GM13976 (cell line): ENCODE measurements at regions not wholly inside any gene's neighbourhood (a gene's known extent, or its start where the extent isn't known, plus 50 kb on each side); places are given as distances from the start of the nearest gene placed in this dataset.

Source experiments
- DNase-seq: peaks from one replicate; pipeline ENCODE4 v3.0.0; 2012; ENCODE audit warnings: low spot score
- in situ Hi-C: fragments of 300-500 bp; cut with MboI; formaldehyde crosslinking; loops from one replicate; pipeline ENCODE4 v1.12.0; 2022; ENCODE audit warnings: low sequenced_read_pairs, mixed read lengths, inconsistent platforms; ENCODE audit not compliant: unreplicated experiment
- TF ChIP-seq, protein P1 (sequence below): IDR thresholded peaks from 2 replicates; pipeline ENCODE4 v1.5.1; 2012; ENCODE audit warnings: borderline replicate concordance, mild to moderate bottlenecking; ENCODE audit not compliant: insufficient read depth; ENCODE audit errors: extremely low read depth, missing control alignments, control extremely low read depth

DNA sequence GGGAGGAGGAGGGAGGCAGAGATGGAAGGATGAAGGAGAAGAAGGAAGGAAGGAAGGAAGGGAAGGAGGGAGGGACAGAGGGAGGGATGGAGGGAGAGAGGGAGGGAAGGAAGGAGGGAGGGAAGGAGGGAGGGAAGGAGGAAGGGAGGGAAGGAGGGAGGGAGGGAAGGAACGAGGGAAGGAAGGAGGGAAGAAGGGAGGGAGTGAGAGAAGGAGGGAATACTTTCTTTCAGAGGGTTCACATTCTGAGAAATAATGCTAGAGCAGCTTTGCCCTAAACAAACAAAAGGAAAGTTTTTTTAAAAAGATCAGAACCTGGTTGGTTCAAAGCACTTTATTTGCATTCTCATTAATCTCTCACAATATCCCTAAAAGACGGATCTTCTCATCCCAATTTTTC is 96.1 kb upstream of the NXT1 start:
- TF ChIP-seq, protein P1, sequence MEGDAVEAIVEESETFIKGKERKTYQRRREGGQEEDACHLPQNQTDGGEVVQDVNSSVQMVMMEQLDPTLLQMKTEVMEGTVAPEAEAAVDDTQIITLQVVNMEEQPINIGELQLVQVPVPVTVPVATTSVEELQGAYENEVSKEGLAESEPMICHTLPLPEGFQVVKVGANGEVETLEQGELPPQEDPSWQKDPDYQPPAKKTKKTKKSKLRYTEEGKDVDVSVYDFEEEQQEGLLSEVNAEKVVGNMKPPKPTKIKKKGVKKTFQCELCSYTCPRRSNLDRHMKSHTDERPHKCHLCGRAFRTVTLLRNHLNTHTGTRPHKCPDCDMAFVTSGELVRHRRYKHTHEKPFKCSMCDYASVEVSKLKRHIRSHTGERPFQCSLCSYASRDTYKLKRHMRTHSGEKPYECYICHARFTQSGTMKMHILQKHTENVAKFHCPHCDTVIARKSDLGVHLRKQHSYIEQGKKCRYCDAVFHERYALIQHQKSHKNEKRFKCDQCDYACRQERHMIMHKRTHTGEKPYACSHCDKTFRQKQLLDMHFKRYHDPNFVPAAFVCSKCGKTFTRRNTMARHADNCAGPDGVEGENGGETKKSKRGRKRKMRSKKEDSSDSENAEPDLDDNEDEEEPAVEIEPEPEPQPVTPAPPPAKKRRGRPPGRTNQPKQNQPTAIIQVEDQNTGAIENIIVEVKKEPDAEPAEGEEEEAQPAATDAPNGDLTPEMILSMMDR, result no peak
- no peak for DNase-seq
- in situ Hi-C loops, result no loop called here

DNA sequence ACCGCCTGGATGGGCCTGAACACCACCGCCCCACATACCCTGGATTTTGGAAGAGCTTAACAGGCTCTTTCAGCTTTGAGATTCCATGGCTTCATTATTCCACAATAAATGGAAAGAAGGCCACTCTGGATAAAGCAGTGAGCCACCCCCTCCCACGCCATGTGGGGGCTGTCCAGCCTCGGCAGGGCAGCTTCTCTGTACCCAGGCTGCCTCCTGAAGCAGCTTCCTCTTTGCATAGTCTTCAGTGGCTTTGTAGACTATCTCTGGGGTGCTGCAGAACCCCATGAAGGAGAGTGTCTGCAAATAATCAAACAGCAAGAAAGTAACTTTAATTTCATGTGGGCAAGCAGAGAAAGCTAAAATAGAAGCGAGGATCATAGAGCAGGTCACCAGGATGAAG is 96.6 kb upstream of the NXT1 start:
- TF ChIP-seq, protein P1, result no peak
- DNase-seq, result no peak
- in situ Hi-C loops, result no loop called here

DNA sequence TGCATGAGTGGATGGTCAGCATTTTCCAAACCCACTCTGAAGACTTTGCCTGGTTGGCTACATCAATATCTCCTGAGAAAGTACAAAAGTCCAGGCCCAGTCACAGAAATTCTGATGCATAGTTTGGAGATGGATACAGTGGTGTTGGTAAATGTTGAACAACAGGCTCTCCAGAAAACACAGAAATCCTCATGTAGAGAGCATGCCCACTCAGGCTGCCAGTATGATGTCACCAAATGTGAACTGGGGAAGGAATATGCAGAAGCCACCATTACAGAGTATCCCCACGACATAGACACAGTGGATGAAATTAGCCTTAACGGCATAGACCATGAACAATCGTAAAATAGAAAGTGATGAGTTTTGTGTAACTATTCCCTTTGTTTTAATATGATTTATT is 97.1 kb upstream of the NXT1 start:
- no peak for DNase-seq
- TF ChIP-seq, protein P1, result no peak
- in situ Hi-C loops, result no loop called here

DNA sequence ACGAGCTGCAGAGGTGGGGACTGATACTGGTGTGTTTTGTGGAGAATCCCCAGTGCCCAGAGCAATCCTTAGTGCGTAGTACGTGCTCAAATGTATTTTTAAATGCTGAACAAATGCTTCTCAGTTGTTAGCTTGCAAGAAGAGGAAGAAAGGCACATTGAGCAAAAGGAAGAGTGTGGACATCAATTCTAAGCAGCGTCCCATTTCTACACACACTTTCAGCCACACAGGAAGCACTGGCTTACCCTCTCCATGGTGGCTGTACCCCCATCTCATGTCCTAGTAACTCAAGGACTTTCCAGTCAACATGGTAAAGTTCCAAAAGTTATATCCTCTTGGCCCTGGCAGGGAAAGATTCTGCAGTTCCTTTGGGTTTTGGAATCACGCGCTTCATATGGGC is 98.8 kb upstream of the NXT1 start:
- in situ Hi-C loops, result no loop called here
- TF ChIP-seq, protein P1, result no peak
- DNase-seq, result no peak

DNA sequence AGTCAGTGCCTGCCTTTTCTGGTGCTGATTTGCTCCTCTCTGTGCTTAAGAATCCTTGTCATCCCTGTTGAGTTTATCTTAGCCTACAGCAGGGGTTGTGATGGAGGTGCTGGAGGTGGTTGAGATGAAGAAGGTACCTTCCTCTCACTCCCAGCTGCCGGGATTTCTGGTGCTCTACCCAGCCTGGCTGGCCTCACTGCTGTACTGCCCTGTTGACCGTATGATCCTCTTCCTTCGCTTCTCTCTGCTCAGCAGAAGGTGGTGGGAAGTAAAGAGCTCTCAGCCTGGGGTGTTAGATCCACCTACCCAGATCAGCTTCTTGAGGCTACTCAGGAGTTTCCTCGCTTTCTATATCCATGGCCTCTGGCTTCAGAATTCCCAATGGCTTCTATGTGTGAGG is 101.0 kb upstream of the NXT1 start:
- DNase-seq, result no peak
- TF ChIP-seq, protein P1, result no peak
- in situ Hi-C loops, result loop anchor here (25.0 kb wide), 1 partner anchor 562 kb away; no protein-coding TSS in a partner anchor

DNA sequence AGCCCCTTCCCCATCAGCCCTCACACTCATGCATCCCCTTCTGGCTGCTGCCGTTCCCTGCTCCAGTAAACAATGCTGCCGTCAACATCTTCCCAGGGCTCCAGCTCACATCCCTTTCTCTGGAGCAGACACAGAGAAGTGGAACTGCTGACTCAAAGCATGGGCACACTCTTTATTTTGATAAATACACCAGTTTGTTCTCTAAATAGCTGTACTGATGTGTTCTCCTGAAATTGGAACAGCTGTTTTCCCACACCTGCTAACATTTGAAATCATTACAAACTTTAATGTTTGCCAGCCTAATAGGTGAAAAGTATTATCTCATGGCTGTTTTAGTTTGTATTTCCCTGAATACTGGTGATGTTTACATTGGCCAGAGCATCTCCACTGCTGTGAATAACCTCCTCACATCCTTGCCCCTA is 102.1 kb upstream of the NXT1 start:
- DNase-seq, result no peak
- in situ Hi-C loops, result loop anchor here (25.0 kb wide), 1 partner anchor 561 kb away; no protein-coding TSS in a partner anchor
- TF ChIP-seq, protein P1, result no peak

DNA sequence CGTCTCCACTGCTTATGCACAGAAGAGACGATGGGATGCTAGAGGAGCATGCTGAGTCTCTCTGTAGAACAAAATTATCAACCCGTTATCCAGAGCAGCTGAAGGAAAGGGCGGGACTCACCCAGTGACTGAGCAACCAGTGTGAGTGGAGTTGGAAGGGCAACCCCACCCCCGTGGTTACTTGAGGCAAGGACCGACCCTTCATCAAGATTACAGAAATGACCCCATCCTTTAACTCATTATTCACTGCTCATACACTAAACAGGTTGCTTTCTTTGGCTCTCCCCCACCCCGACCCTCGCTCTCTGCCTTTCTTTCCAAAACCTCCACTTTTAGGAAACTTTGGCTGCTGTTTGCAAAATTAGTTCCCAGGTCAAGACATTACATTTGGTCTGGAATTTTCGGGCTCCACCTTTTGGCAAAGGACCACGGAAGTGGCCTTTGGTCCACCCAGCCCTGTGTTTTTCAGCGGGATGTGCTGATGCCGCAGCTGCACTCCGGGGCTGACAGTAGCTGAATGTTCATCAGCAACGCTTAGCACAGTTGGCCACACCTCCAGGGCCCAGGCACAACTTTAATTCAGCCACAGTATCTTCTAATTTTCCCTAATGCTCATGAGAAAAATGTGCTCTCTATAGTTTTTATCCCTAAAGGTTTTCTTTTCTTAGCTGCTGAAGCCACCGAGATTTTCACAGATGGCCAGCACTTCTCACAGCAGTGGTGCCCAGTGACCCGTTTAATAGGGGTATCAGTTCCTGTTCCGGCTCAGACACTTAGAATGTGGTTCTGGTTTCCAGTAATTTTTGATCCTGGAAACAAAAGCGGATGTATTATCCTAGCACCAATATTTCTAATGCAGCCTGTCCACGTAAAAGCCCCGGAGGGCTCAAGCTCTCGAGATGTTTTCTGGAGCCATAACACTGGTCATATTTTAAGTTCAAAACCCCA is 103.6 kb upstream of the NXT1 start:
- DNase-seq, result no peak
- TF ChIP-seq, protein P1, result no peak
- in situ Hi-C loops, result loop anchor here (25.0 kb wide), 1 partner anchor 560 kb away; no protein-coding TSS in a partner anchor
